Glutamatergic neuron (in vitro differentiated cells): ENCODE measurements at regions not wholly inside any gene's neighbourhood (a gene's known extent, or its start where the extent isn't known, plus 50 kb on each side); places are given as distances from the start of the nearest gene placed in this dataset.

Source experiments
- DNase-seq: peaks from one replicate; pipeline ENCODE4 v3.0.0; 2022
- H3K27ac Mint-ChIP-seq: one replicate; pipeline ENCODE4 v1.8.0; 2020; ENCODE audit warnings: mild to moderate bottlenecking, mixed read lengths, inconsistent platforms; ENCODE audit not compliant: unreplicated experiment
- H3K27me3 Mint-ChIP-seq: one replicate; pipeline ENCODE4 v1.8.0; 2020; ENCODE audit warnings: mild to moderate bottlenecking, moderate library complexity, mixed read lengths, inconsistent platforms; ENCODE audit not compliant: unreplicated experiment
- H3K36me3 Mint-ChIP-seq: one replicate; pipeline ENCODE4 v1.8.0; 2020; ENCODE audit warnings: mild to moderate bottlenecking, mixed read lengths, inconsistent platforms; ENCODE audit not compliant: unreplicated experiment
- H3K4me1 Mint-ChIP-seq: one replicate; pipeline ENCODE4 v1.8.0; 2020; ENCODE audit warnings: mild to moderate bottlenecking, low read depth, mixed read lengths, inconsistent platforms; ENCODE audit not compliant: unreplicated experiment
- H3K4me3 Mint-ChIP-seq: one replicate; pipeline ENCODE4 v1.8.0; 2020; ENCODE audit warnings: mild to moderate bottlenecking, mixed read lengths, inconsistent platforms; ENCODE audit not compliant: unreplicated experiment
- H3K9me3 Mint-ChIP-seq: one replicate; pipeline ENCODE4 v1.8.0; 2020; ENCODE audit warnings: mild to moderate bottlenecking, moderate library complexity, mixed read lengths, inconsistent platforms; ENCODE audit not compliant: unreplicated experiment
- TF ChIP-seq, protein P1 (sequence below): fragments of 200-600 bp; sonication (generic); IDR thresholded peaks from one replicate; pipeline ENCODE4 v1.5.0; 2021; ENCODE audit not compliant: partially characterized antibody, unreplicated experiment

DNA sequence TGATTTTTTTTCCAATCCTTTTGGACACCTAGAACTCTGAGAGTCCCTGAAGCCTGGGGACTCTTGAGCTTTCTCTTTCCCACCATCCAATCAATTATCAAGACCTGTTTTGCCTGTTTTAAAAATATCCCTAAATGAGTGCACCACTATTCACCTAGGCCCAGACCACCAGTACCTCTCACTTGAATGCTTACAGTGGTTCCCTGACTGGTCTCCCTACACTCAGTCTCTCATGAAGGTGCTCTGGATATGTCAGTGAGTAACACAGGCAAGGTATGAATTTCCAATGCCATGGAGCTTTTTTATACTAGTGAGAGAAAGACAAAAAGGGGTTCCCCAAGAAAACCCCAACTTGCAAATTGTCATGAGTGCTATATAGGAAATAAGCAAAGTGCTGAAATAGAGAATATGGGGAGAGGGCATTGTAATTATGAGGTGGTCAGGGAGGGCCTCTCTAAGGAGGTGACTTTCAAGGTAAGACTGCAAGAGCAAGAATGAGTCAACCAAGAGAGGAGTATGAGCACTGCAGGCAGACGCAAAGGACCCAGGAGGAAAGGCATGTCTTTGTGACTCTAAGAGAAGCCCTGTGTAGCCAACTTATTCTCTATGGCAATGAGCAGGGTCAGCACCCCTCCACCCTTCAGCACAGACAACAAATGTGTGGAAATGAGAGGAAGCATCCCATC, 85.3 kb upstream of the MBIP start:
- TF ChIP-seq, protein P1, sequence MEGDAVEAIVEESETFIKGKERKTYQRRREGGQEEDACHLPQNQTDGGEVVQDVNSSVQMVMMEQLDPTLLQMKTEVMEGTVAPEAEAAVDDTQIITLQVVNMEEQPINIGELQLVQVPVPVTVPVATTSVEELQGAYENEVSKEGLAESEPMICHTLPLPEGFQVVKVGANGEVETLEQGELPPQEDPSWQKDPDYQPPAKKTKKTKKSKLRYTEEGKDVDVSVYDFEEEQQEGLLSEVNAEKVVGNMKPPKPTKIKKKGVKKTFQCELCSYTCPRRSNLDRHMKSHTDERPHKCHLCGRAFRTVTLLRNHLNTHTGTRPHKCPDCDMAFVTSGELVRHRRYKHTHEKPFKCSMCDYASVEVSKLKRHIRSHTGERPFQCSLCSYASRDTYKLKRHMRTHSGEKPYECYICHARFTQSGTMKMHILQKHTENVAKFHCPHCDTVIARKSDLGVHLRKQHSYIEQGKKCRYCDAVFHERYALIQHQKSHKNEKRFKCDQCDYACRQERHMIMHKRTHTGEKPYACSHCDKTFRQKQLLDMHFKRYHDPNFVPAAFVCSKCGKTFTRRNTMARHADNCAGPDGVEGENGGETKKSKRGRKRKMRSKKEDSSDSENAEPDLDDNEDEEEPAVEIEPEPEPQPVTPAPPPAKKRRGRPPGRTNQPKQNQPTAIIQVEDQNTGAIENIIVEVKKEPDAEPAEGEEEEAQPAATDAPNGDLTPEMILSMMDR: no peak
- no peaks in the 10 kb centered on the region for H3K27me3 Mint-ChIP-seq
- no peaks in the 10 kb centered on the region for H3K4me1 Mint-ChIP-seq
- no peak overlapping the region for H3K27ac Mint-ChIP-seq
- H3K9me3 Mint-ChIP-seq: peaks cover 1% of the 10 kb centered on the region
- H3K4me3 Mint-ChIP-seq: no peak overlapping the region
- no peak for DNase-seq
- peaks cover 4% of the 10 kb centered on the region for H3K36me3 Mint-ChIP-seq

DNA sequence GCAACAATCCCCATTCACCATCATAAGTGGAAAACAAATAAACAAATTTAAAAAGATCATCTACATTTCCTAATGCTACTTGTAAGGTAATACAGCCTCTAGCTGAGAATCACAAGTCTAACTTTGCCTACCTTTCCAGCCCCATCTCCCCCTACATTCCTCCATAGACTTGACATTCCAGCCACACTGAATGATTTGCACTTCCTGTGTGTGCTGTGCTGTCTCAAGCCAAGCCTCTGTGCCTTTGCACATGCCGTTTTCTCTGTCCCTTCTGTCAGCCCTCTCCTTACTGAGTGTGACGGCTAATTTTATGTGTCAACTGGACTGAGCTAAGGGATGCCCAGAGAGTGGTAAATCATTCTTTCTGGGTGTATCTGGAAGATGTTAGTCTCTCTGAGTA, 82.4 kb upstream of the MBIP start:
- Mint-ChIP-seq H3K4me1 (no peaks in the 10 kb centered on the region), H3K27ac (no peak overlapping the region), H3K4me3 (no peak overlapping the region), H3K9me3 (no peaks in the 10 kb centered on the region), H3K27me3 (no peaks in the 10 kb centered on the region), H3K36me3 (no peaks in the 10 kb centered on the region)
- TF ChIP-seq, protein P1: no peak
- DNase-seq: no peak

DNA sequence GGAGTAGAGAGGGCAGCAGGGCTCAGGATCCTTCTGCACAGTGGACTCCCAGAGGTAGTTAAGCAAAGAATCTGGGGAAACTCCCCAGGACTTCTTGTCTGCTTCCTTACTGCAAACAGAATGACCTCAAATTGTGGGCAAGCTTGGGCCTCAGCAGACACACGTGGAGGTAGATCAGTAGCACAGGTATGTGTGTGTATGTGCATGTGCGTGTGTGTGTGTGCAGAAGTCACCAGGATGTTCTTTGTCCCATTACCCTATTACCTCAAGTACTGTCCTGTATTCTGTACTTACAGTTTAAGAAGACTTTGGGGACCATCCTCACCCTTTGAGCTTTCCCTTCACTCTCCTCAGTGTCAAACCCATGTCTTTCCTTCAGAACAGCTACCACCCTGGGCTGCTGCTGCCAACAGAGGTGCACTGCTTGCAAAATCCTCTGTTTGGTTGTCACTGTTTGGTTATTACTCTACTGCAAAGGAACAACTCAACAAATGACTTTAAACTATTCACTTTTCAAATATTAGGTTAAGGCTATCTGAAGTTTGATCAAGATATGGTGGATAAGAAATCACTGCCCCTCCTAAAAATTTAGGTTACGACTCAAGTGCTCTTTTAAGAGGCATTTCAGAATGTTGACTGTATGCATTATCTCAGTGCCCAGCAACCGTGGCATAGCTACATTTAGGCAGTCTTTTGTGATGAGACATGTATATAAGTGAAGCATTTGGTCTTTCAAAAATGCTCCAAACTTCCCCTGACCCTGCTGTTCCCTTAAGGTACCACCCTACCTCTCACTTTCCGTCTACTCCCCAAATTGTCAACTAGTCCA, 78.2 kb upstream of the MBIP start:
- Mint-ChIP-seq H3K36me3 (peaks cover 4% of the 10 kb centered on the region), H3K4me3 (no peak overlapping the region)

DNA sequence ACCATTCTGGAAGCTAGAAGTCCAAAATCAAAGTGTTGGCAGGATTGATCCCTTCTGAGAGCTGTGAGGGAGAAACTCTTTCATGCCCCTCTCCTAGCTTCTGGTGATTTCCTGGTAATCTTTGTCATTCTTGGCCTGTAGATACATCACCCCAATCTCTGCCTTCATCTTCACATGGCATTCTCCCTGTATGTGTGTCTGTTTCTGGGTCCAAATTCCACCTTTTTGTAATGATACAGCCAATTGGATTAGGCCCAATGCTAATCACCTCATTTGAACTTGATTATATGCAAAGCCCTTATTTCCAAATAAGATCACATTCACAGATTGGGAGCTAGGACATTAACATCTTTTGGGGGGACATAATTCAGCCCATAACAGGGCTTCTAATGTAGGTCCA, 76.9 kb upstream of the MBIP start:
- TF ChIP-seq, protein P1: no peak
- Mint-ChIP-seq H3K4me1 (no peaks in the 10 kb centered on the region), H3K4me3 (no peak overlapping the region), H3K27me3 (no peaks in the 10 kb centered on the region), H3K27ac (no peak overlapping the region), H3K9me3 (no peaks in the 10 kb centered on the region), H3K36me3 (peaks cover 4% of the 10 kb centered on the region)
- DNase-seq: no peak

More for the DNA sequence above, 78.2 kb upstream of the MBIP start:
- Mint-ChIP-seq H3K9me3 (no peaks in the 10 kb centered on the region), H3K27ac (no peak overlapping the region), H3K27me3 (no peaks in the 10 kb centered on the region), H3K4me1 (no peaks in the 10 kb centered on the region)
- TF ChIP-seq, protein P1: no peak
- no peak for DNase-seq

DNA sequence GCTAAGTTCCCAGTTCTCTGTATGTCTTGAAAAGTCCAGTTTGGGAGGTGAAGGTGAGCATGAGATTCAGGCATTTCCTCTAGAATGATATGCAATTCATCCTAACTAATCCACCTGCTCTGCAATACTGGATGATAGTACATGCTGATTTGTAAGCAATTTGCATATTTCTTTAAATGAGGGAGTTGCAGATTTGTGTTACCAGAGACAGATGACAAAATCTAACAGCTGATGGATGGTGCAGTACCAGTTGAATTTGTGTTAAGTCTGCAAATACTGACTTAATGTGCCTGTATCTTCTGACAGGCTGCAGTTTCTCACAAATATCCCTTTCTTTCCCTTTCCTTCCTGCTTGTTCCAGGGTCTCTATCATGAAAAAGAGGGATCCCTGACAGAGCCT, 76.4 kb upstream of the MBIP start:
- no peak for DNase-seq
- Mint-ChIP-seq H3K9me3 (no peaks in the 10 kb centered on the region), H3K27me3 (no peaks in the 10 kb centered on the region), H3K27ac (no peak overlapping the region), H3K4me3 (no peak overlapping the region), H3K4me1 (no peaks in the 10 kb centered on the region), H3K36me3 (peaks cover 4% of the 10 kb centered on the region)
- TF ChIP-seq, protein P1: no peak
